Colonic mucosa (tissue), 4 donors: ENCODE measurements at regions not wholly inside any gene's neighbourhood (a gene's known extent, or its start where the extent isn't known, plus 50 kb on each side); places are given as distances from the start of the nearest gene placed in this dataset.

Experiments used
- DNase-seq: peaks from one replicate; pipeline ENCODE4 v3.0.0-alpha.2; 2020
- H3K27ac ChIP-seq: fragments of 200-600 bp; one replicate; pipeline ENCODE4 v1.8.0; 2021
- H3K27me3 ChIP-seq: fragments of 200-600 bp; one replicate; pipeline ENCODE4 v1.8.0; 2021
- H3K36me3 ChIP-seq: fragments of 200-600 bp; one replicate; pipeline ENCODE4 v1.8.0; 2021
- H3K4me1 ChIP-seq: fragments of 200-600 bp; one replicate; pipeline ENCODE4 v1.8.0; 2021; ENCODE audit warnings: mild to moderate bottlenecking
- H3K4me3 ChIP-seq: fragments of 200-600 bp; one replicate; pipeline ENCODE4 v1.8.0; 2021
- H3K9ac ChIP-seq, 2 donors: one replicate each; pipeline ENCODE4 v1.7.0; 2013; ENCODE audit warnings: control low read depth in 2 of 2, low read depth in 2 of 2, low read length in 2 of 2
- H3K9me3 ChIP-seq: fragments of 200-600 bp; one replicate; pipeline ENCODE4 v1.8.0; 2021
- intact Hi-C: fragments of 100-400 bp; cut with DNase I; formaldehyde crosslinking; loops from one replicate; pipeline ENCODE4 v1.14.1; 2022
- TF ChIP-seq, protein P1 (sequence below): fragments of 200-600 bp; IDR thresholded peaks from one replicate; pipeline ENCODE4 v1.8.0; 2022; ENCODE audit warnings: antibody characterized with exemption, mild to moderate bottlenecking
- donor health status: healthy.
- donor health status: DM: no; HTN: no; CAD: no.
- donor health status: DM: no; HTN: no; CAD: no.

DNA sequence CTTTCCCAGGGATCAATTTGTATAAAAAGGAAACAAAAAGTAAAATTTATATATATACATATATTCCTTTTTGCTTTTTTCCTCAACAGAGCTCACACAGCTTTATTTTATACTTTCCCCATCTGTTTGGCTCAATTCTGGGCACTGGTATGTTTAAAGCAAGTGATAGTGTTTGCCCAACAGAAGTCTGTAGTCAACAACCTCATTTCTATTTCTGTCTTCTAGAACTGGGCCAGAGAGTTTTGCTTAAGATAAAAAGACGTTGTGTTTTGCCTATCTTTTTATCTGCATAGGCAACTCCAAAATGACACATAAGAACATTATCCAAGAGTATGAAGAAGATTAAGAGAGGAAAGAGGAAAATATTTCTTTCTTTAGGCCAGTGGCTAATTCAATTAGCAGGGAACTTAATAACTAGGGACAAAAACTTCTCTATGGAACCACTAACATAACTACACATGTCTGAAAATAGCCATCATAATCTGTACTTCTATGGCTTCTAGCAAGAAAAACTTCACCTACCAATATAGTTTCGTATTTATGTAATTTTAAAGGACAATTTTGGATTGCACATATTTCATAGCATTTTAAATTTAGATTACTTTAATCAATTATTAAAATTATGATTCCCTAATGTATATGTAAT is 1300.5 kb downstream of the ARAP2 start:
- DNase-seq = no peak
- intact Hi-C loops = no loop called here
- Histone ChIP-seq H3K9me3 (no peaks in the 10 kb centered on the region), H3K27me3 (no peaks in the 10 kb centered on the region), H3K4me1 (no peaks in the 10 kb centered on the region), H3K9ac (no peak overlapping the region), H3K4me3 (no peak overlapping the region), H3K27ac (no peak overlapping the region), H3K36me3 (no peaks in the 10 kb centered on the region)
- TF ChIP-seq, protein P1, sequence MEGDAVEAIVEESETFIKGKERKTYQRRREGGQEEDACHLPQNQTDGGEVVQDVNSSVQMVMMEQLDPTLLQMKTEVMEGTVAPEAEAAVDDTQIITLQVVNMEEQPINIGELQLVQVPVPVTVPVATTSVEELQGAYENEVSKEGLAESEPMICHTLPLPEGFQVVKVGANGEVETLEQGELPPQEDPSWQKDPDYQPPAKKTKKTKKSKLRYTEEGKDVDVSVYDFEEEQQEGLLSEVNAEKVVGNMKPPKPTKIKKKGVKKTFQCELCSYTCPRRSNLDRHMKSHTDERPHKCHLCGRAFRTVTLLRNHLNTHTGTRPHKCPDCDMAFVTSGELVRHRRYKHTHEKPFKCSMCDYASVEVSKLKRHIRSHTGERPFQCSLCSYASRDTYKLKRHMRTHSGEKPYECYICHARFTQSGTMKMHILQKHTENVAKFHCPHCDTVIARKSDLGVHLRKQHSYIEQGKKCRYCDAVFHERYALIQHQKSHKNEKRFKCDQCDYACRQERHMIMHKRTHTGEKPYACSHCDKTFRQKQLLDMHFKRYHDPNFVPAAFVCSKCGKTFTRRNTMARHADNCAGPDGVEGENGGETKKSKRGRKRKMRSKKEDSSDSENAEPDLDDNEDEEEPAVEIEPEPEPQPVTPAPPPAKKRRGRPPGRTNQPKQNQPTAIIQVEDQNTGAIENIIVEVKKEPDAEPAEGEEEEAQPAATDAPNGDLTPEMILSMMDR = no peak

DNA sequence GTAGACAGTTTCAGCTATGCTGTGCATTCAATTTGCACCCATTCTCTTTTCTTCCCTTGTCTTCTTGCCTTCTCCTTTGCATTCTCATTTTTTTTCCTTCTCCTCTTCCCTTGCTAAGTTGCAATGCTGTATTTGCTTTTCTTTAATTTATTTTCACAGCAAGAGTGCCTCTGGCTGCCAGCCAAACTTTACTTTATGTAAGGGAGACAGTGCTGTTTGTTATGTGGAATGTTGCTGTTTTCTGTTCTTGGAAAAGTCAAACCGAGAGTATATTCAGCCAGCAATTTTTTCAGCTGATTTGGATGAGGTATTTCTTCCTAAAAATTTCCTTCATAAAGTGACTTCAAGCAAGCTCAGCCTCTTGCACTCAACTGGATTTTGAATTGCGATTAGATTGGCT is 1293.4 kb downstream of the ARAP2 start:
- Histone ChIP-seq H3K9ac (no peak overlapping the region), H3K27me3 (no peaks in the 10 kb centered on the region), H3K4me1 (no peaks in the 10 kb centered on the region), H3K9me3 (no peaks in the 10 kb centered on the region), H3K36me3 (no peaks in the 10 kb centered on the region), H3K27ac (no peak overlapping the region), H3K4me3 (no peak overlapping the region)
- DNase-seq = no peak
- TF ChIP-seq, protein P1 = no peak
- intact Hi-C loops = no loop called here

DNA sequence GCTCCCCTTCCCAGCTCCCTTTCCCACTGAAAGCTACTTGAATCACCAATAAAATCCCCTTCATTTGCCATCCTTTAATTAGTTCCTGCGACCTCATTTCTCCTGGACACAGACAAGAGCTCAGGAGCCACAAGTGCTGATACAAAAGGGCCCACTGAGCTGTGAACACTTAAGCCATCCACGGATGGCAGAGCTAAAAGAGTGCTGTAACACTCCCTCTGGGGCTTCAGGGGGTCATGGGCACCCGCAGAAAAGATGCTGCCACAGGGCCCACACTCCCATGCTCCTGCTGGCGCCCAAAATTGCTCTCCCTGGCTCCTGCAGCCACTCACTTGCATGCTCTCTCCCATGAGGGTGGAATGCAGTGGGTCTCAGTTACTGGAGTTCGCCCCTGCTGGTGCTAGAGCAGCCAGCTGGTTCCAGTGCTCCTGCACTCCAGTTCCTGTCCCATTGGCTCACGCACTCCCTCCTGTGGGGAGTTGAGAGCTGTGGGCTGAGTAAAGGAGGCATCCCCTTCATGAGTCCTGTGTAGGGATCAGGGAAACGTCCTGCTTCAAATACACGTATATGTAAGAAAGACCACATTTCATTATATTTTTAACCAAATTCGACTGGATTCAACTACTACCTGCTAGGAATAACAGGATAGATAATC is 1291.0 kb downstream of the ARAP2 start:
- no peak overlapping the region for H3K27ac ChIP-seq
- intact Hi-C loops = no loop called here
- no peak overlapping the region for H3K9ac ChIP-seq
- H3K27me3 ChIP-seq = no peaks in the 10 kb centered on the region
- no peak for DNase-seq
- H3K4me1 ChIP-seq = no peaks in the 10 kb centered on the region
- TF ChIP-seq, protein P1 = no peak
- H3K4me3 ChIP-seq = no peak overlapping the region
- H3K9me3 ChIP-seq = no peaks in the 10 kb centered on the region
- H3K36me3 ChIP-seq = no peaks in the 10 kb centered on the region

DNA sequence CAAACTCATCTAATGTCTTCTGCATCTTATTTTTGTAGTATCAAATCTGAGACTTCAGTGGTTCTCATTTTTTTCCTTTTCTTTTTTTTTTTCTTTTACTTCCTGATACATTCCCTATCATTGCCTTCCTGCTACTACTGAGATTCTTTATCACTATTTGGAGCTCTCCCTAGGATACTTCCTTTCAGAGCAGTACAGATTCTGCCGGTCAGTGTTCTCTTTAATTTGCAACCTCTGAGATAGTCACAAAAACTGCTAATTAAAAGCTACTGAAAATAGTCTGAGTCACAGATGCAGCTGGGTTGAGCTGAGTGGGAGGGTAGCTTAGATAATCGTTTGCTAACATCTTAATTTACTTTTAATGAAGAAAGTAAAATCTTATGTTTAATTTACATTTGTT is 1279.7 kb downstream of the ARAP2 start:
- Histone ChIP-seq H3K36me3 (no peaks in the 10 kb centered on the region), H3K27ac (no peak overlapping the region), H3K27me3 (no peaks in the 10 kb centered on the region), H3K4me3 (no peak overlapping the region), H3K9me3 (no peaks in the 10 kb centered on the region), H3K9ac (no peak overlapping the region), H3K4me1 (no peaks in the 10 kb centered on the region)
- TF ChIP-seq, protein P1 = no peak
- DNase-seq = no peak
- intact Hi-C loops = no loop called here

DNA sequence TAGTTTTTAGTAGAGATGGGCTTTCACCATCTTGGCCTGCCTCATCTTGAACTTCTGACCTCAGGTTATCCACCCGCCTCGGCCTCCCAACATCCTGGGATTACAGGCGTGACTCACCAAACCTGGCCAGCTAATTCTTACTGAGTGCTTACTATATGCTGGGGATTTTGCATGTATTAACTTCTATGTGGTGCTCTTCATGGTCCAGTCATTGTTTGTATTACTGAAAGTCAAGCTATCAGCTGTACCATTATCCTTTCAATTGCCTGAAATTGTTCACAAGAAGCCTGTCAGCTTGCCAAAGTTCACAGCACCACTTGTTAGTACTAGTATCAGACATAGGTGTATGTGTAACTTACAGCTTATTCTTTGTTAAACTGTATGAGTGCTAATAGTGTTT is 1272.1 kb downstream of the ARAP2 start:
- Histone ChIP-seq H3K27ac (no peak overlapping the region), H3K27me3 (no peaks in the 10 kb centered on the region), H3K36me3 (no peaks in the 10 kb centered on the region), H3K9me3 (no peaks in the 10 kb centered on the region), H3K9ac (no peak overlapping the region), H3K4me3 (no peak overlapping the region), H3K4me1 (no peaks in the 10 kb centered on the region)
- no peak for DNase-seq
- intact Hi-C loops = no loop called here
- TF ChIP-seq, protein P1 = no peak
